ENCODE measurements at regions not wholly inside any gene's neighbourhood (a gene's known extent, or its start where the extent isn't known, plus 50 kb on each side); places are given as distances from the start of the nearest gene placed in this dataset.

- Histone ChIP-seq H3K4me3 (ENCODE audit: low read length, poor library complexity, severe bottlenecking) (no peak overlapping the region), H2AFZ (ENCODE audit: low read length) (no peak overlapping the region), H3K9me2 (replicated peaks; ENCODE audit: low read depth, low read length) (no peaks in the 10 kb centered on the region), H3K9me3 (ENCODE audit: insufficient read depth, low read depth, low read length) (no peaks in the 10 kb centered on the region), H3K4me2 (ENCODE audit: low read depth, low read length, poor library complexity, severe bottlenecking) (no peak overlapping the region), H3K4me1 (ENCODE audit: insufficient read depth, low read length, poor library complexity, severe bottlenecking) (no peaks in the 10 kb centered on the region), H3K9ac (ENCODE audit: low read depth, low read length, poor library complexity, severe bottlenecking) (no peak overlapping the region), H3K79me2 (ENCODE audit: insufficient read depth, low read length) (no peaks in the 10 kb centered on the region), H3K36me3 (ENCODE audit: insufficient read depth, low read length) (no peaks in the 10 kb centered on the region), H3F3A (ENCODE audit: low read depth) (no peaks in the 10 kb centered on the region), H4K20me1 (ENCODE audit: insufficient read depth, low read length, poor library complexity, severe bottlenecking) (no peaks in the 10 kb centered on the region), H3K27me3 (ENCODE audit: insufficient read depth, low read length, poor library complexity, severe bottlenecking) (no peaks in the 10 kb centered on the region)
- TF ChIP-seq EZH2phosphoT487 (IDR thresholded peaks at IDR 0.05; ENCODE audit: borderline replicate concordance) (no peak), CTCF (conservative IDR thresholded peaks at IDR 0.05; ENCODE audit: low read length) (no peak)
Measured at GRCh38 chr2:121133551-121134319, 151.3 kb downstream of the TFCP2L1 start.

GRCh38 chr2:121134728-121135127, 150.3 kb downstream of the TFCP2L1 start:
- Histone ChIP-seq H3K4me1 (ENCODE audit: insufficient read depth, low read length, poor library complexity, severe bottlenecking) (no peaks in the 10 kb centered on the region), H3K4me3 (ENCODE audit: low read length, poor library complexity, severe bottlenecking) (no peak overlapping the region), H4K20me1 (ENCODE audit: insufficient read depth, low read length, poor library complexity, severe bottlenecking) (no peaks in the 10 kb centered on the region), H2AFZ (ENCODE audit: low read length) (no peak overlapping the region), H3K9me3 (ENCODE audit: insufficient read depth, low read depth, low read length) (no peaks in the 10 kb centered on the region), H3K4me2 (ENCODE audit: low read depth, low read length, poor library complexity, severe bottlenecking) (no peak overlapping the region), H3K27me3 (ENCODE audit: insufficient read depth, low read length, poor library complexity, severe bottlenecking) (no peaks in the 10 kb centered on the region), H3K36me3 (ENCODE audit: insufficient read depth, low read length) (no peaks in the 10 kb centered on the region), H3K9me2 (replicated peaks; ENCODE audit: low read depth, low read length) (no peaks in the 10 kb centered on the region), H3F3A (ENCODE audit: low read depth) (no peaks in the 10 kb centered on the region), H3K79me2 (ENCODE audit: insufficient read depth, low read length) (no peaks in the 10 kb centered on the region), H3K9ac (ENCODE audit: low read depth, low read length, poor library complexity, severe bottlenecking) (no peak overlapping the region)
- TF ChIP-seq CTCF (conservative IDR thresholded peaks at IDR 0.05; ENCODE audit: low read length) (no peak), EZH2phosphoT487 (IDR thresholded peaks at IDR 0.05; ENCODE audit: borderline replicate concordance) (no peak)

- no peak overlapping the region for H3K4me3 ChIP-seq (ENCODE audit: low read length, poor library complexity, severe bottlenecking)
- no peaks in the 10 kb centered on the region for H4K20me1 ChIP-seq (ENCODE audit: insufficient read depth, low read length, poor library complexity, severe bottlenecking)
- no peaks in the 10 kb centered on the region for H3K9me2 ChIP-seq (replicated peaks; ENCODE audit: low read depth, low read length)
- TF ChIP-seq EZH2phosphoT487 (IDR thresholded peaks at IDR 0.05; ENCODE audit: borderline replicate concordance) (no peak), CTCF (conservative IDR thresholded peaks at IDR 0.05; ENCODE audit: low read length) (no peak)
- H3K4me1 ChIP-seq (ENCODE audit: insufficient read depth, low read length, poor library complexity, severe bottlenecking): no peaks in the 10 kb centered on the region
- no peak overlapping the region for H2AFZ ChIP-seq (ENCODE audit: low read length)
- no peaks in the 10 kb centered on the region for H3K27me3 ChIP-seq (ENCODE audit: insufficient read depth, low read length, poor library complexity, severe bottlenecking)
- no peak overlapping the region for H3K9ac ChIP-seq (ENCODE audit: low read depth, low read length, poor library complexity, severe bottlenecking)
- H3F3A ChIP-seq (ENCODE audit: low read depth): no peaks in the 10 kb centered on the region
- H3K9me3 ChIP-seq (ENCODE audit: insufficient read depth, low read depth, low read length): no peaks in the 10 kb centered on the region
- no peak overlapping the region for H3K4me2 ChIP-seq (ENCODE audit: low read depth, low read length, poor library complexity, severe bottlenecking)
- no peaks in the 10 kb centered on the region for H3K79me2 ChIP-seq (ENCODE audit: insufficient read depth, low read length)
- no peaks in the 10 kb centered on the region for H3K36me3 ChIP-seq (ENCODE audit: insufficient read depth, low read length)
Measured at GRCh38 chr2:121135168-121135853, 149.7 kb downstream of the TFCP2L1 start.
